ENCODE measurements at regions not wholly inside any gene's neighbourhood (a gene's known extent, or its start where the extent isn't known, plus 50 kb on each side); places are given as distances from the start of the nearest gene placed in this dataset.
"Not testable (repeated sequence)": the region's sequence is repeated elsewhere in the genome, so short reads cannot be mapped to it uniquely, and the experiment has no call there.

GRCh38 chr2:156254637-156255067, 77.9 kb downstream of the NR4A2 start:
- DNase-seq: not testable (repeated sequence)

GRCh38 chr2:156253765-156254164, 78.8 kb downstream of the NR4A2 start:
- DNase-seq: no peak

GRCh38 chr2:156242874-156243273, 89.6 kb downstream of the NR4A2 start:
- DNase-seq: no peak

- DNase-seq: no peak
Measured at GRCh38 chr2:156237558-156237957, 95.0 kb downstream of the NR4A2 start.

GRCh38 chr2:156229724-156230362, 102.7 kb downstream of the NR4A2 start:
- no peak for DNase-seq

- DNase-seq: not testable (repeated sequence)
Measured at GRCh38 chr2:156223328-156223727, 109.2 kb downstream of the NR4A2 start.

- no peak for DNase-seq
Measured at GRCh38 chr2:156221703-156222102, 110.8 kb downstream of the NR4A2 start.

GRCh38 chr2:156219491-156220100, 112.9 kb downstream of the NR4A2 start:
- DNase-seq: no peak

- no peak for DNase-seq
Measured at GRCh38 chr2:156215656-156216055, 116.9 kb downstream of the NR4A2 start.

- no peak for DNase-seq
Measured at GRCh38 chr2:156211318-156211717, 121.2 kb downstream of the NR4A2 start.

GRCh38 chr2:156206355-156206754, 126.2 kb downstream of the NR4A2 start:
- no peak for DNase-seq

GRCh38 chr2:156199588-156199987, 132.9 kb downstream of the NR4A2 start:
- no peak for DNase-seq

- no peak for DNase-seq
Measured at GRCh38 chr2:156196031-156196430, 136.5 kb downstream of the NR4A2 start.

- DNase-seq: no peak
Measured at GRCh38 chr2:156192468-156192867, 140.1 kb downstream of the NR4A2 start.

- DNase-seq: no peak
Measured at GRCh38 chr2:156191527-156191926, 141.0 kb downstream of the NR4A2 start.

GRCh38 chr2:156190517-156190916, 142.0 kb downstream of the NR4A2 start:
- DNase-seq: no peak

- DNase-seq: no peak
Measured at GRCh38 chr2:156189584-156189983, 142.9 kb downstream of the NR4A2 start.

- DNase-seq: no peak
Measured at GRCh38 chr2:156189143-156189542, 143.4 kb downstream of the NR4A2 start.

GRCh38 chr2:156182132-156182531, 150.4 kb downstream of the NR4A2 start:
- DNase-seq: peak; percentile 42

GRCh38 chr2:156181208-156181607, 151.3 kb downstream of the NR4A2 start:
- no peak for DNase-seq

GRCh38 chr2:156177654-156178053, 154.9 kb downstream of the NR4A2 start:
- no peak for DNase-seq

GRCh38 chr2:156175946-156176345, 156.6 kb downstream of the NR4A2 start:
- no peak for DNase-seq

- DNase-seq: no peak
Measured at GRCh38 chr2:156170929-156171328, 161.6 kb downstream of the NR4A2 start.

- DNase-seq: no peak
Measured at GRCh38 chr2:156165742-156166141, 166.8 kb downstream of the NR4A2 start.
